ENCODE measurements at regions not wholly inside any gene's neighbourhood (a gene's known extent, or its start where the extent isn't known, plus 50 kb on each side); places are given as distances from the start of the nearest gene placed in this dataset.

GRCh38 chr11:35061516-35062440 lies 77.2 kb upstream of the CD44 start:
- Histone ChIP-seq H3K9me3 (ENCODE audit: control insufficient read depth, low read length) (peaks cover 4% of the 10 kb centered on the region), H3K4me3 (ENCODE audit: extremely low read depth, insufficient read depth, low read length, poor library complexity, severe bottlenecking) (no peak overlapping the region), H3K4me1 (ENCODE audit: control insufficient read depth, insufficient read depth, low read length, poor library complexity, severe bottlenecking) (no peaks in the 10 kb centered on the region), H3K27ac (ENCODE audit: low read depth, low read length, severe bottlenecking) (no peak overlapping the region), H3K36me3 (ENCODE audit: control insufficient read depth, insufficient read depth, low read length) (no peaks in the 10 kb centered on the region)
- 100% methylated on average over 1 of the region's 5 CpGs; no CpG with 5 or more reads in 1 of the 2 experiments for WGBS, 2 experiments (ENCODE audit: insufficient coverage in 2 of 2)

- no peaks in the 10 kb centered on the region for H3K36me3 ChIP-seq (ENCODE audit: control insufficient read depth, insufficient read depth, low read length)
- no peaks in the 10 kb centered on the region for H3K4me1 ChIP-seq (ENCODE audit: control insufficient read depth, insufficient read depth, low read length, poor library complexity, severe bottlenecking)
- no peak overlapping the region for H3K4me3 ChIP-seq (ENCODE audit: extremely low read depth, insufficient read depth, low read length, poor library complexity, severe bottlenecking)
- H3K27ac ChIP-seq (ENCODE audit: low read depth, low read length, severe bottlenecking) = no peak overlapping the region
- WGBS, 2 experiments (ENCODE audit: insufficient coverage in 2 of 2) = 96 to 97% methylated on average over 6 of the region's 6 CpGs
- no peaks in the 10 kb centered on the region for H3K9me3 ChIP-seq (ENCODE audit: control insufficient read depth, low read length)
These were observed 75.5 kb upstream of the CD44 start for GRCh38 chr11:35063488-35063931.

GRCh38 chr11:35064114-35064800 lies 74.7 kb upstream of the CD44 start:
- H3K4me1 ChIP-seq (ENCODE audit: control insufficient read depth, insufficient read depth, low read length, poor library complexity, severe bottlenecking) = no peaks in the 10 kb centered on the region
- no peaks in the 10 kb centered on the region for H3K9me3 ChIP-seq (ENCODE audit: control insufficient read depth, low read length)
- no peak overlapping the region for H3K4me3 ChIP-seq (ENCODE audit: extremely low read depth, insufficient read depth, low read length, poor library complexity, severe bottlenecking)
- 93 to 94% methylated on average over 4 to 7 of the region's 8 CpGs for WGBS, 2 experiments (ENCODE audit: insufficient coverage in 2 of 2)
- H3K27ac ChIP-seq (ENCODE audit: low read depth, low read length, severe bottlenecking) = no peak overlapping the region
- no peaks in the 10 kb centered on the region for H3K36me3 ChIP-seq (ENCODE audit: control insufficient read depth, insufficient read depth, low read length)

- Histone ChIP-seq H3K4me1 (ENCODE audit: control insufficient read depth, insufficient read depth, low read length, poor library complexity, severe bottlenecking) (no peaks in the 10 kb centered on the region), H3K36me3 (ENCODE audit: control insufficient read depth, insufficient read depth, low read length) (no peaks in the 10 kb centered on the region), H3K4me3 (ENCODE audit: extremely low read depth, insufficient read depth, low read length, poor library complexity, severe bottlenecking) (no peak overlapping the region), H3K9me3 (ENCODE audit: control insufficient read depth, low read length) (peaks cover 9% of the 10 kb centered on the region), H3K27ac (ENCODE audit: low read depth, low read length, severe bottlenecking) (no peak overlapping the region)
- 100% methylated on average over 2 to 3 of the region's 3 CpGs for WGBS, 2 experiments (ENCODE audit: insufficient coverage in 2 of 2)
These were observed 73.4 kb upstream of the CD44 start for GRCh38 chr11:35065566-35065965.

GRCh38 chr11:35066030-35066429 lies 72.9 kb upstream of the CD44 start:
- Histone ChIP-seq H3K36me3 (ENCODE audit: control insufficient read depth, insufficient read depth, low read length) (no peaks in the 10 kb centered on the region), H3K4me1 (ENCODE audit: control insufficient read depth, insufficient read depth, low read length, poor library complexity, severe bottlenecking) (no peaks in the 10 kb centered on the region), H3K4me3 (ENCODE audit: extremely low read depth, insufficient read depth, low read length, poor library complexity, severe bottlenecking) (no peak overlapping the region), H3K27ac (ENCODE audit: low read depth, low read length, severe bottlenecking) (no peak overlapping the region), H3K9me3 (ENCODE audit: control insufficient read depth, low read length) (peaks cover 14% of the 10 kb centered on the region)
- no CpG with 5 or more reads among the region's 1 CpG for WGBS, 2 experiments (ENCODE audit: insufficient coverage in 2 of 2)

GRCh38 chr11:35066783-35067423 lies 72.1 kb upstream of the CD44 start:
- Histone ChIP-seq H3K9me3 (ENCODE audit: control insufficient read depth, low read length) (peaks cover 15% of the 10 kb centered on the region), H3K36me3 (ENCODE audit: control insufficient read depth, insufficient read depth, low read length) (no peaks in the 10 kb centered on the region), H3K4me1 (ENCODE audit: control insufficient read depth, insufficient read depth, low read length, poor library complexity, severe bottlenecking) (no peaks in the 10 kb centered on the region), H3K4me3 (ENCODE audit: extremely low read depth, insufficient read depth, low read length, poor library complexity, severe bottlenecking) (no peak overlapping the region), H3K27ac (ENCODE audit: low read depth, low read length, severe bottlenecking) (no peak overlapping the region)
- 92 to 95% methylated on average over 1 to 2 of the region's 3 CpGs for WGBS, 2 experiments (ENCODE audit: insufficient coverage in 2 of 2)

GRCh38 chr11:35071722-35072121 lies 67.2 kb upstream of the CD44 start:
- no peak overlapping the region for H3K27ac ChIP-seq (ENCODE audit: low read depth, low read length, severe bottlenecking)
- H3K4me1 ChIP-seq (ENCODE audit: control insufficient read depth, insufficient read depth, low read length, poor library complexity, severe bottlenecking) = no peaks in the 10 kb centered on the region
- no peak overlapping the region for H3K4me3 ChIP-seq (ENCODE audit: extremely low read depth, insufficient read depth, low read length, poor library complexity, severe bottlenecking)
- no CpG with 5 or more reads among the region's 1 CpG for WGBS, 2 experiments (ENCODE audit: insufficient coverage in 2 of 2)
- no peaks in the 10 kb centered on the region for H3K36me3 ChIP-seq (ENCODE audit: control insufficient read depth, insufficient read depth, low read length)
- H3K9me3 ChIP-seq (ENCODE audit: control insufficient read depth, low read length) = peaks cover 15% of the 10 kb centered on the region

- Histone ChIP-seq H3K9me3 (ENCODE audit: control insufficient read depth, low read length) (peaks cover 15% of the 10 kb centered on the region), H3K36me3 (ENCODE audit: control insufficient read depth, insufficient read depth, low read length) (no peaks in the 10 kb centered on the region), H3K4me3 (ENCODE audit: extremely low read depth, insufficient read depth, low read length, poor library complexity, severe bottlenecking) (no peak overlapping the region), H3K27ac (ENCODE audit: low read depth, low read length, severe bottlenecking) (no peak overlapping the region), H3K4me1 (ENCODE audit: control insufficient read depth, insufficient read depth, low read length, poor library complexity, severe bottlenecking) (peaks cover 4% of the 10 kb centered on the region)
- 100% methylated on average over 1 of the region's 2 CpGs; no CpG with 5 or more reads in 1 of the 2 experiments for WGBS, 2 experiments (ENCODE audit: insufficient coverage in 2 of 2)
These were observed 65.1 kb upstream of the CD44 start for GRCh38 chr11:35073691-35074419.

- peaks cover 4% of the 10 kb centered on the region for H3K4me1 ChIP-seq (ENCODE audit: control insufficient read depth, insufficient read depth, low read length, poor library complexity, severe bottlenecking)
- WGBS, 2 experiments (ENCODE audit: insufficient coverage in 2 of 2) = 89 to 100% methylated on average over 2 to 3 of the region's 4 CpGs
- no peaks in the 10 kb centered on the region for H3K36me3 ChIP-seq (ENCODE audit: control insufficient read depth, insufficient read depth, low read length)
- H3K27ac ChIP-seq (ENCODE audit: low read depth, low read length, severe bottlenecking) = no peak overlapping the region
- H3K4me3 ChIP-seq (ENCODE audit: extremely low read depth, insufficient read depth, low read length, poor library complexity, severe bottlenecking) = no peak overlapping the region
- no peaks in the 10 kb centered on the region for H3K9me3 ChIP-seq (ENCODE audit: control insufficient read depth, low read length)
These were observed 62.5 kb upstream of the CD44 start for GRCh38 chr11:35076201-35077100.
